Right atrium auricular region (tissue), 2 donors: ENCODE measurements at regions not wholly inside any gene's neighbourhood (a gene's known extent, or its start where the extent isn't known, plus 50 kb on each side); places are given as distances from the start of the nearest gene placed in this dataset.

Source experiments
- DNase-seq: peaks from one replicate; pipeline ENCODE4 v3.0.0-alpha.2; 2019; ENCODE audit warnings: low spot score
- H3K27ac ChIP-seq, 2 donors: fragments of 200-600 bp; sonication (generic); 1 replicate in 1 of 2; 2 replicates in 1 of 2; pipeline ENCODE4 v1.5.1; 2016 to 2019
- H3K27me3 ChIP-seq, 2 donors: fragments of 200-600 bp; sonication (generic); one replicate each; pipeline versions ENCODE4 v1.5.1 to v1.6.0; 2017 to 2019
- H3K36me3 ChIP-seq: fragments of 200-600 bp; sonication (generic); one replicate; pipeline ENCODE4 v1.5.1; 2016
- H3K4me1 ChIP-seq, 2 donors: fragments of 200-600 bp; sonication (generic); one replicate each; pipeline versions ENCODE4 v1.5.1 to v1.6.0; 2017 to 2019
- H3K4me3 ChIP-seq, 2 donors: fragments of 200-600 bp; sonication (generic); 1 replicate in 1 of 2; 2 replicates in 1 of 2; pipeline ENCODE4 v1.5.1; 2017 to 2019; ENCODE audit warnings: mild to moderate bottlenecking in 1 of 2, moderate library complexity in 1 of 2
- H3K9me3 ChIP-seq, 2 donors: fragments of 200-600 bp; sonication (generic); one replicate each; pipeline ENCODE4 v1.5.1; 2019
- TF ChIP-seq, protein P1 (sequence below), 2 donors: fragments of 200-600 bp; sonication (generic); IDR thresholded peaks; one replicate each; pipeline ENCODE4 v1.5.1; 2019; ENCODE audit warnings: antibody characterized with exemption in 2 of 2

- Histone ChIP-seq H3K4me1 (peaks cover 0 to 21% of the 10 kb centered on the region in 2 donors), H3K9me3 (no peaks in the 10 kb centered on the region), H3K36me3 (peaks cover 9% of the 10 kb centered on the region), H3K4me3 (no peak overlapping the region), H3K27ac (no peak overlapping the region), H3K27me3 (no peaks in the 10 kb centered on the region)
- TF ChIP-seq, protein P1, sequence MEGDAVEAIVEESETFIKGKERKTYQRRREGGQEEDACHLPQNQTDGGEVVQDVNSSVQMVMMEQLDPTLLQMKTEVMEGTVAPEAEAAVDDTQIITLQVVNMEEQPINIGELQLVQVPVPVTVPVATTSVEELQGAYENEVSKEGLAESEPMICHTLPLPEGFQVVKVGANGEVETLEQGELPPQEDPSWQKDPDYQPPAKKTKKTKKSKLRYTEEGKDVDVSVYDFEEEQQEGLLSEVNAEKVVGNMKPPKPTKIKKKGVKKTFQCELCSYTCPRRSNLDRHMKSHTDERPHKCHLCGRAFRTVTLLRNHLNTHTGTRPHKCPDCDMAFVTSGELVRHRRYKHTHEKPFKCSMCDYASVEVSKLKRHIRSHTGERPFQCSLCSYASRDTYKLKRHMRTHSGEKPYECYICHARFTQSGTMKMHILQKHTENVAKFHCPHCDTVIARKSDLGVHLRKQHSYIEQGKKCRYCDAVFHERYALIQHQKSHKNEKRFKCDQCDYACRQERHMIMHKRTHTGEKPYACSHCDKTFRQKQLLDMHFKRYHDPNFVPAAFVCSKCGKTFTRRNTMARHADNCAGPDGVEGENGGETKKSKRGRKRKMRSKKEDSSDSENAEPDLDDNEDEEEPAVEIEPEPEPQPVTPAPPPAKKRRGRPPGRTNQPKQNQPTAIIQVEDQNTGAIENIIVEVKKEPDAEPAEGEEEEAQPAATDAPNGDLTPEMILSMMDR (IDR thresholded peaks at IDR 0.05): no peak
- no peak for DNase-seq
Observed at GRCh38 chr20:3354247-3354646, 53.2 kb downstream of the DNAAF9 start.

DNA sequence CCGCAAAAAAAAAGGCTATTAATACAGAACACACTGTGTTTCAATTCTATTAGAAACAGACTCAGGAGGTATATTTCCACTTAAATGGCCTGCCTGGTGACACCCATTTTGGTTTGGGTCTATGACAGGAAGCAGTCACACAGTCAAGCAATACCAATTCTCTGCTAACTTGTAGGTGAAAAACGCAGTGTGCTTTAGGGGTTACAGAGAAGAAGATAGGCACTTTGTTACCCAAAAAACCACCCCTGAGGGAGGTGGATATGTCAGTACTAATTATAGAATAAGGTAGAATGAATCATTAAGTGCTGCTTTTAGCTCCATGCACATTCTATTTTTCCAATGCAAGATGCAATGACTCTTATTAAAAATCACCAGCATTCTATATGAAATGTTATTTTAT lies 53.8 kb downstream of the DNAAF9 start:
- no peaks in the 10 kb centered on the region for H3K27me3 ChIP-seq
- no peaks in the 10 kb centered on the region for H3K9me3 ChIP-seq
- no peak overlapping the region for H3K27ac ChIP-seq
- H3K4me1 ChIP-seq: peaks cover 0 to 21% of the 10 kb centered on the region in 2 donors
- H3K4me3 ChIP-seq: no peak overlapping the region
- TF ChIP-seq, protein P1 (IDR thresholded peaks at IDR 0.05): no peak
- DNase-seq: no peak
- H3K36me3 ChIP-seq: peaks cover 6% of the 10 kb centered on the region

GRCh38 chr20:3352202-3352601 lies 55.3 kb downstream of the DNAAF9 start:
- TF ChIP-seq, protein P1 (IDR thresholded peaks at IDR 0.05): no peak
- H3K27ac ChIP-seq: no peak overlapping the region
- peaks cover 15% of the 10 kb centered on the region for H3K36me3 ChIP-seq
- H3K9me3 ChIP-seq: no peaks in the 10 kb centered on the region
- H3K27me3 ChIP-seq: no peaks in the 10 kb centered on the region
- no peak overlapping the region for H3K4me3 ChIP-seq
- peaks cover 0 to 21% of the 10 kb centered on the region in 2 donors for H3K4me1 ChIP-seq
- DNase-seq: no peak

DNA sequence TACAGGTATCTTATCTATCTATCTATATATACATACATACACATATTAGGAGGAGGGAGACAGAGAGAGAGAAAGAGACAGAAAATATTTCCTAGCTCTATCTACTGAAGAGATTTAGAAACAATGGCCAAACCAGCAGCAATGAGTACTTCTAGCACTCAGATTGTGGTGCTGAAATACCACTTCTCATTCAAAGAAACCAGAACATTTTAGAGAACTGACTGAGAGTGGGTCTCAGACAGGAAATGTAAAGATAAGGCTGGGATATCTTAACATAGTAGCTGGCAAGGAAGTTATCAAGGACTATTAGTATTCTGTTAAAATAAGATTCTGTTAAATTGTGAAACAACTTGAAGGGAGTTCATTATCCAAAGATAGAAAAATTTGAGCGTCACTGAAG lies 57.0 kb downstream of the DNAAF9 start:
- Histone ChIP-seq H3K36me3 (peaks cover 27% of the 10 kb centered on the region), H3K4me3 (no peak overlapping the region)
- no peak for DNase-seq

DNA sequence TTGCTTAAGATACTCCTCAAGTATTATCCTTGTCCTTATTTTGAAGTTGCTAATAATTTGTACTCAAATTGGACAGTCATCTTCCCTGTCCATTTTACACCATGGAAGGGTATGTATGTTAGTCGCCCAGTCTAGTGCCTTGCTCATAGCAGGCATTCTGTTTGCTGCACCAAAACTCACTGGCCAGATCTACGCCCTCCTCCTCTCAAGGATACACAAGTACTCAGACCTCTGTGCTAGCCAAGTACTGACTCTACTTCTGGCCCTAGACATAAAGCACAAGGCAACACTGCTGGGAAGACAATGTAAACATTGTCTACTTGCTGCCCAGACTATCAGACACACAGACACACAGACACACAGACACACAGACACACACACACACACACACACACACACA lies 57.7 kb downstream of the DNAAF9 start:
- no peaks in the 10 kb centered on the region for H3K27me3 ChIP-seq
- TF ChIP-seq, protein P1 (IDR thresholded peaks at IDR 0.05): no peak
- DNase-seq: no peak
- H3K4me3 ChIP-seq: no peak overlapping the region
- H3K4me1 ChIP-seq: peaks cover 0 to 21% of the 10 kb centered on the region in 2 donors
- no peak overlapping the region for H3K27ac ChIP-seq
- H3K36me3 ChIP-seq: peaks cover 27% of the 10 kb centered on the region
- H3K9me3 ChIP-seq: no peaks in the 10 kb centered on the region

More for the DNA sequence above, 57.0 kb downstream of the DNAAF9 start:
- Histone ChIP-seq H3K27me3 (no peaks in the 10 kb centered on the region), H3K9me3 (no peaks in the 10 kb centered on the region), H3K4me1 (peaks cover 0 to 21% of the 10 kb centered on the region in 2 donors), H3K27ac (no peak overlapping the region)
- TF ChIP-seq, protein P1 (IDR thresholded peaks at IDR 0.05): no peak

DNA sequence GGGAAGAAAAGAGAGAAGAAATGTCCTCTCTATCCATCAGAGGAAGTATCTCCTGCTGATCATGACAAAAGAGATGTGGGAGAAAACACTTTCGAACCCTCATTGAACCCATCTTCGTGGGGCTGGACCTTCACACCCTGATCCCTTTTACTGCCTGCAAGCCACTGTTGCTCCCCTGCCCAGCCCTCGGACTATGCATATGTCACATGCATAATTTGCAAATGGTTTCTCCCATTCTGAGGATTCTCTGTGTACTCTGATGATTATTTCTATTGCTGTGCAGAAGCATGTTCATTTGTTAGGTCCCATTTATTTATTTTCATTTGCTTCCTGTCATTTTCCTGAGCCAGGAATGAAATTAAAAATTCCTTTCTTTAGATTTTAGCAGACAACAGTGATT lies 64.7 kb downstream of the DNAAF9 start:
- Histone ChIP-seq H3K4me3 (no peak overlapping the region), H3K9me3 (no peaks in the 10 kb centered on the region), H3K4me1 (peaks cover 0 to 10% of the 10 kb centered on the region in 2 donors), H3K36me3 (peaks cover 37% of the 10 kb centered on the region), H3K27ac (no peak overlapping the region), H3K27me3 (no peaks in the 10 kb centered on the region)
- TF ChIP-seq, protein P1 (IDR thresholded peaks at IDR 0.05): no peak
- no peak for DNase-seq
